ENCODE measurements at regions not wholly inside any gene's neighbourhood (a gene's known extent, or its start where the extent isn't known, plus 50 kb on each side); places are given as distances from the start of the nearest gene placed in this dataset.

DNA sequence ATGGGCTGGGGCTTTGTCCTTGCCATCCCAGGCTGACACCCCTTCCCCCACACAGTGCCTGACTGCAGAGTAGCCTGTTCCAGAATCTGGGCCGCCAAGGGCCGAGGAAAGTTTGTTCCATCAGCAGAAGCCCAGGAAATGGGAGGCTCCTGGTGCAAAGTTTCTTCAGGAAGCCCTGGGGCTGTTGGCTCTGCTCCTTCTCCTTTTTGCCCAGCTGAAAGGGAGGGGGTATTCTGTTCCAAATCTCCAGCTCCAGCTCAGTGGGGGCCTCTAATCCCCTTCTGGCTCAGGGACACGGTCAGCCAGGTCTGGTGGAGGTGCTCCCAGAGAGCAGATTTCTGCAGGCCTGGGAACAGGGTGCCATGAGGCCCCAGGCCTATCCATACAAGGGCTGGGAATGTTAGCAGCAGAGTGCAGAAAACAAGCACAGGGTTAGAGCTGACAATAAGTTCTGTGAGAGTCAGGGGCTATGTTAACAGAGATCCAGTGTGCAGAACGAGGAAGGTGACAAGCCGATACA is 399.5 kb downstream of the RPS24 start:
- TF ChIP-seq EZH2 (IDR thresholded peaks at IDR 0.05; ENCODE audit: low read depth), result no peak
- TF ChIP-seq, protein P1, sequence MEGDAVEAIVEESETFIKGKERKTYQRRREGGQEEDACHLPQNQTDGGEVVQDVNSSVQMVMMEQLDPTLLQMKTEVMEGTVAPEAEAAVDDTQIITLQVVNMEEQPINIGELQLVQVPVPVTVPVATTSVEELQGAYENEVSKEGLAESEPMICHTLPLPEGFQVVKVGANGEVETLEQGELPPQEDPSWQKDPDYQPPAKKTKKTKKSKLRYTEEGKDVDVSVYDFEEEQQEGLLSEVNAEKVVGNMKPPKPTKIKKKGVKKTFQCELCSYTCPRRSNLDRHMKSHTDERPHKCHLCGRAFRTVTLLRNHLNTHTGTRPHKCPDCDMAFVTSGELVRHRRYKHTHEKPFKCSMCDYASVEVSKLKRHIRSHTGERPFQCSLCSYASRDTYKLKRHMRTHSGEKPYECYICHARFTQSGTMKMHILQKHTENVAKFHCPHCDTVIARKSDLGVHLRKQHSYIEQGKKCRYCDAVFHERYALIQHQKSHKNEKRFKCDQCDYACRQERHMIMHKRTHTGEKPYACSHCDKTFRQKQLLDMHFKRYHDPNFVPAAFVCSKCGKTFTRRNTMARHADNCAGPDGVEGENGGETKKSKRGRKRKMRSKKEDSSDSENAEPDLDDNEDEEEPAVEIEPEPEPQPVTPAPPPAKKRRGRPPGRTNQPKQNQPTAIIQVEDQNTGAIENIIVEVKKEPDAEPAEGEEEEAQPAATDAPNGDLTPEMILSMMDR (conservative IDR thresholded peaks at IDR 0.05), result no peak

Measured in PC-9 (cell line).